GM12878 (cell line): ENCODE measurements at regions not wholly inside any gene's neighbourhood (a gene's known extent, or its start where the extent isn't known, plus 50 kb on each side); places are given as distances from the start of the nearest gene placed in this dataset.

Experiments used
- ATAC-seq: fragments of 200-7000 bp; cut with Tn5 transposase; 3 replicates; pipeline ENCODE4 v1.9.1; 2020; ENCODE audit warnings: mild to moderate bottlenecking, moderate library complexity
- BruUV-seq: library from RNA; stranded (reverse); fragments of 400-500 nt; replicated peaks from 2 replicates; lab custom pipeline; 2021; lab: Mats Ljungman, UMichigan
- CTCF ChIA-PET: fragments of 300-600 bp; sonication (Branson Sonifier 250); formaldehyde crosslinking; extraction: SDS; loops from one replicate; lab custom pipeline; 2021; ENCODE audit warnings: inconsistent platforms; lab: Yijun Ruan, JAX
- POLR2A ChIA-PET: fragments of 350-600 bp; formaldehyde crosslinking; extraction: SDS; loops from one replicate; lab custom pipeline; 2021; ENCODE audit warnings: inconsistent platforms; lab: Charles Lee
- RAD21 ChIA-PET: fragments of 300-600 bp; sonication (Branson Sonifier 250); formaldehyde crosslinking; loops from one replicate; lab custom pipeline; 2023; ENCODE audit warnings: antibody characterized with exemption; ENCODE audit not compliant: unreplicated experiment; lab: Charles Lee
- SMC1A ChIA-PET: fragments of 300-600 bp; sonication (Branson Sonifier 250); formaldehyde crosslinking; loops from one replicate; lab custom pipeline; 2023; ENCODE audit not compliant: unreplicated experiment, uncharacterized antibody; lab: Charles Lee
- DNase-seq: peaks from one replicate; pipeline ENCODE4 v3.0.0-alpha.2; 2011; ENCODE audit warnings: low read depth, low spot score
- FAIRE-seq: peaks from 3 replicates; lab custom pipeline; 2011; peaks lifted over from hg19 to GRCh38; lab: Jason Lieb, UNC
- H2AFZ ChIP-seq: 2 replicates; pipeline ENCODE4 v1.6.0; 2011; ENCODE audit warnings: low read depth, low read length, control low read depth; ENCODE audit not compliant: control insufficient read depth
- H3K27ac ChIP-seq: 2 replicates; pipeline ENCODE4 v1.5.1; 2011; ENCODE audit warnings: control low read depth; ENCODE audit not compliant: control insufficient read depth, insufficient read depth
- H3K27me3 ChIP-seq, 2 experiments: replicated peaks in 1 of 2; 2 replicates each; pipeline versions ENCODE4 v1.6.0 to v1.6.1; 2011; ENCODE audit warnings: low read length in 1 of 2; ENCODE audit not compliant: control insufficient read depth in 2 of 2, insufficient read depth in 2 of 2
- H3K36me3 ChIP-seq, 2 experiments: 2 replicates each; pipeline ENCODE4 v1.5.1; 2011; ENCODE audit warnings: low read length in 1 of 2; ENCODE audit not compliant: control insufficient read depth in 2 of 2, insufficient read depth in 2 of 2
- H3K4me1 ChIP-seq: 2 replicates; pipeline ENCODE4 v1.6.1; 2011; ENCODE audit warnings: mild to moderate bottlenecking, low read length, moderate library complexity, mixed read lengths; ENCODE audit not compliant: control insufficient read depth, insufficient read depth
- H3K4me2 ChIP-seq: 2 replicates; pipeline ENCODE4 v1.6.0; 2011; ENCODE audit warnings: control low read depth; ENCODE audit not compliant: control insufficient read depth, insufficient read depth
- H3K4me3 ChIP-seq: fragments of 200-600 bp; sonication (generic); 2 replicates; pipeline ENCODE4 v1.5.1; 2016
- H3K79me2 ChIP-seq: 2 replicates; pipeline ENCODE4 v1.6.0; 2011; ENCODE audit warnings: low read length; ENCODE audit not compliant: control insufficient read depth, insufficient read depth
- H3K9ac ChIP-seq: 2 replicates; pipeline ENCODE4 v1.8.0; 2011; ENCODE audit warnings: low read length, control low read depth, mixed read lengths; ENCODE audit not compliant: control insufficient read depth, insufficient read depth
- H3K9me3 ChIP-seq: replicated peaks from 3 replicates; pipeline ENCODE4 v1.5.1; 2011; ENCODE audit warnings: mild to moderate bottlenecking, low read length; ENCODE audit not compliant: control insufficient read depth, insufficient read depth
- H4K20me1 ChIP-seq: 2 replicates; pipeline ENCODE4 v1.6.0; 2011; ENCODE audit not compliant: control insufficient read depth, insufficient read depth
- E4F1 ChIP-seq: fragments of 450-650 bp; IDR thresholded peaks from 2 replicates; pipeline ENCODE4 v1.6.1; 2018; ENCODE audit warnings: borderline replicate concordance, mild to moderate bottlenecking; ENCODE audit not compliant: partially characterized antibody
- ELK1 ChIP-seq: IDR thresholded peaks from 2 replicates; pipeline ENCODE4 v1.6.1; 2012; ENCODE audit warnings: low read depth, low read length, improper control_type of control experiment
- LARP7 ChIP-seq: fragments of 450-650 bp; IDR thresholded peaks from 2 replicates; pipeline ENCODE4 v1.6.1; 2017; ENCODE audit warnings: mild to moderate bottlenecking
- MEF2A ChIP-seq: IDR thresholded peaks from 2 replicates; pipeline ENCODE4 v1.6.1; 2011; ENCODE audit warnings: low read depth, mild to moderate bottlenecking, low read length, moderate library complexity; ENCODE audit not compliant: insufficient read depth
- MYB ChIP-seq: fragments of 150-350 bp; IDR thresholded peaks from 2 replicates; pipeline ENCODE4 v1.6.1; 2014; ENCODE audit warnings: mild to moderate bottlenecking, low read depth, low read length, borderline replicate concordance
- SP1 ChIP-seq: IDR thresholded peaks from one replicate; pipeline ENCODE4 v1.6.1; 2011; ENCODE audit warnings: low read depth, low read length
- USF2 ChIP-seq: IDR thresholded peaks from 2 replicates; pipeline ENCODE4 v1.6.1; 2011; ENCODE audit warnings: low read depth, low read length, improper control_type of control experiment, borderline replicate concordance
- WGBS: methylation state at CpG from one replicate; pipeline ENCODE4 v1.1.6; 2016; ENCODE audit warnings: low lambda C conversion rate; ENCODE audit not compliant: insufficient replicate concordance, insufficient coverage; ENCODE audit errors: missing lambda C conversion rate; 5-methylcytosine and 5-hydroxymethylcytosine counted together
- in situ Hi-C: fragments of 300-500 bp; cut with MboI; formaldehyde crosslinking; loops from 9 replicates; pipeline ENCODE4 v1.14.3; 2018; ENCODE audit warnings: mixed read lengths
- intact Hi-C: fragments of 100-400 bp; cut with micrococcal nuclease; formaldehyde crosslinking; loops from one replicate; pipeline ENCODE4 v1.14.2; 2022; ENCODE audit not compliant: unreplicated experiment

DNA sequence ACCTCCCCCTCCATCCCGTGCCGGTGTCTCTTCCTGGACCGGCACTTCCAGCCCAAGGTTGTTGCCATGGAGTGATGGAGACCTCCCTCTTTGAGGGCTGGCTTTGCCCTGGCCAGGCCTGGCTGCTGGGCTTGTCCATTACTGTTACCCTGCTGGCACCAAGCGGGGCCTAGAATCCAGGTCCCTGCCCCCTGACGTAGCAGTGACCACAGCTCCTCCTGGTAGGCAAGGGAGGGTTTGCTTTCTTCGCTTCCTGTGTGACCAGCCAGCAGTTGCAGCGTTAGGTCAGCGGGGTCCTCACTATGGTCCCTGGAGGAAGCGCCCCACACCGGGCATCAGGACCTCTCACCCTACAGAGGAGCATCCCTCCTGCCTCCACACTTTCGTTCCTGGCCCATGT, 146.7 kb upstream of the COL5A1 start:
- DNase-seq (no peak), FAIRE-seq (no peak), ATAC-seq (no peak)
- no peak overlapping the region for H2AFZ ChIP-seq
- no peaks in the 10 kb centered on the region; a peak in 3 of 4 replicates for H3K27me3 ChIP-seq
- no peak overlapping the region for H3K4me2 ChIP-seq
- no peaks in the 10 kb centered on the region for H3K36me3 ChIP-seq
- intact Hi-C loops (no loop called here), in situ Hi-C loops (no loop called here)
- no TSS peak for BruUV-seq
- H3K4me3 ChIP-seq = no peak overlapping the region
- ChIA-PET SMC1A (no interaction called here), RAD21 (no interaction called here), CTCF (no interaction called here), POLR2A (no interaction called here)
- WGBS = 29% methylated on average over 11 of the region's 11 CpGs
- no peak overlapping the region for H3K9ac ChIP-seq
- no peak for TF ChIP-seq SP1
- TF ChIP-seq USF2 = no peak
- TF ChIP-seq E4F1 = no peak
- TF ChIP-seq MEF2A = no peak
- no peak for TF ChIP-seq LARP7
- TF ChIP-seq ELK1 = no peak
- no peak for TF ChIP-seq MYB
- H3K4me1 ChIP-seq = no peaks in the 10 kb centered on the region
- H3K9me3 ChIP-seq = no peaks in the 10 kb centered on the region
- H3K27ac ChIP-seq = no peak overlapping the region
- H3K79me2 ChIP-seq = no peaks in the 10 kb centered on the region
- no peaks in the 10 kb centered on the region for H4K20me1 ChIP-seq
